NCI-H1105 treated with DMSO at 0.1 percent for 48 hours (cell line): ENCODE measurements at regions not wholly inside any gene's neighbourhood (a gene's known extent, or its start where the extent isn't known, plus 50 kb on each side); places are given as distances from the start of the nearest gene placed in this dataset.

ENCODE experiments used
- DNase-seq: peaks from one replicate; lab custom pipeline; 2025; lab: John Stamatoyannopoulos, UW

- DNase-seq: no peak
Measured at GRCh38 chr6:9610620-9611415, 804.1 kb downstream of the TFAP2A start.

GRCh38 chr6:9606435-9607134 is 808.3 kb downstream of the TFAP2A start:
- DNase-seq: no peak

- no peak for DNase-seq
Measured at GRCh38 chr6:9594746-9595145, 820.1 kb downstream of the TFAP2A start.

GRCh38 chr6:9593554-9593953 is 821.3 kb downstream of the TFAP2A start:
- no peak for DNase-seq

GRCh38 chr6:9583753-9584352 is 831.0 kb downstream of the TFAP2A start:
- DNase-seq: no peak

GRCh38 chr6:9581155-9581554 is 833.7 kb downstream of the TFAP2A start:
- DNase-seq: peak; percentile 34

GRCh38 chr6:9576521-9576920 is 838.4 kb downstream of the TFAP2A start:
- DNase-seq: no peak

- no peak for DNase-seq
Measured at GRCh38 chr6:9566096-9566495, 848.8 kb downstream of the TFAP2A start.

GRCh38 chr6:9564021-9564420 is 850.9 kb downstream of the TFAP2A start:
- peak; percentile 85 for DNase-seq

- DNase-seq: peak; percentile 85
Measured at GRCh38 chr6:9563568-9563967, 851.3 kb downstream of the TFAP2A start.

- no peak for DNase-seq
Measured at GRCh38 chr6:9554806-9555205, 860.1 kb downstream of the TFAP2A start.

- DNase-seq: no peak
Measured at GRCh38 chr6:9554323-9554722, 860.6 kb downstream of the TFAP2A start.

- no peak for DNase-seq
Measured at GRCh38 chr6:9553002-9553401, 861.9 kb downstream of the TFAP2A start.

GRCh38 chr6:9543649-9544048 is 871.2 kb downstream of the TFAP2A start:
- DNase-seq: no peak

- peak; percentile 57 for DNase-seq
Measured at GRCh38 chr6:9540534-9541126, 874.2 kb downstream of the TFAP2A start.

GRCh38 chr6:9540126-9540525 is 874.7 kb downstream of the TFAP2A start:
- DNase-seq: no peak

GRCh38 chr6:9539231-9539755 is 875.6 kb downstream of the TFAP2A start:
- no peak for DNase-seq

- no peak for DNase-seq
Measured at GRCh38 chr6:9537381-9537780, 877.5 kb downstream of the TFAP2A start.

- DNase-seq: no peak
Measured at GRCh38 chr6:9535106-9535505, 879.8 kb downstream of the TFAP2A start.

GRCh38 chr6:9532621-9533557 is 882.0 kb downstream of the TFAP2A start:
- no peak for DNase-seq

GRCh38 chr6:9527679-9528286 is 887.1 kb downstream of the TFAP2A start:
- no peak for DNase-seq
